ENCODE measurements at regions not wholly inside any gene's neighbourhood (a gene's known extent, or its start where the extent isn't known, plus 50 kb on each side); places are given as distances from the start of the nearest gene placed in this dataset.

- TF ChIP-seq CTCF (IDR thresholded peaks at IDR 0.05 in 8 of 11, conservative IDR thresholded peaks at IDR 0.05 in 3 of 11) = no peak
- no peak for TF ChIP-seq POLR2A (IDR thresholded peaks at IDR 0.05)
Measured at GRCh38 chr10:130800281-130800680, 511.2 kb downstream of the TCERG1L start.
